H9 (cell line): ENCODE measurements at regions not wholly inside any gene's neighbourhood (a gene's known extent, or its start where the extent isn't known, plus 50 kb on each side); places are given as distances from the start of the nearest gene placed in this dataset.

Experiments
- DNase-seq: peaks from one replicate; pipeline ENCODE4 v3.0.0-alpha.2; 2017
- H2AFZ ChIP-seq: one replicate; pipeline ENCODE4 v1.6.1; 2013; ENCODE audit warnings: mild to moderate bottlenecking, low read length, control low read depth, moderate library complexity
- H2AK5ac ChIP-seq: 2 replicates; pipeline ENCODE4 v1.6.1; 2013; ENCODE audit warnings: low read length, control low read depth, mixed read lengths; ENCODE audit not compliant: insufficient read length
- H2BK120ac ChIP-seq: one replicate; pipeline ENCODE4 v1.6.1; 2013; ENCODE audit warnings: low read depth, mild to moderate bottlenecking, low read length, control low read depth, inconsistent platforms; ENCODE audit not compliant: poor library complexity, severe bottlenecking
- H2BK12ac ChIP-seq: 2 replicates; pipeline ENCODE4 v1.6.1; 2013; ENCODE audit warnings: low read length, control low read depth, mixed read lengths, low read depth; ENCODE audit not compliant: insufficient read length
- H2BK15ac ChIP-seq: 2 replicates; pipeline ENCODE4 v1.6.1; 2013; ENCODE audit warnings: low read depth, low read length, control low read depth
- H2BK20ac ChIP-seq: one replicate; pipeline ENCODE4 v1.6.1; 2013; ENCODE audit warnings: low read depth, mild to moderate bottlenecking, low read length, control low read depth, inconsistent platforms; ENCODE audit not compliant: poor library complexity, severe bottlenecking
- H2BK5ac ChIP-seq: 2 replicates; pipeline ENCODE4 v1.6.1; 2013; ENCODE audit warnings: low read length, control low read depth, mixed read lengths; ENCODE audit not compliant: insufficient read length
- H3K14ac ChIP-seq: 2 replicates; pipeline ENCODE4 v1.6.1; 2013; ENCODE audit warnings: low read length, control low read depth; ENCODE audit not compliant: insufficient read depth
- H3K18ac ChIP-seq: 2 replicates; pipeline ENCODE4 v1.6.1; 2013; ENCODE audit warnings: low read depth, mild to moderate bottlenecking, mixed read lengths, low read length, control low read depth; ENCODE audit not compliant: insufficient read length
- H3K23ac ChIP-seq: 2 replicates; pipeline ENCODE4 v1.6.1; 2013; ENCODE audit warnings: low read length, control low read depth, mixed read lengths, low read depth; ENCODE audit not compliant: insufficient read length
- H3K23me2 ChIP-seq: 2 replicates; pipeline ENCODE4 v1.6.1; 2013; ENCODE audit warnings: low read depth, mild to moderate bottlenecking, mixed read lengths, low read length, control low read depth; ENCODE audit not compliant: insufficient read length, poor library complexity, severe bottlenecking
- H3K27ac ChIP-seq: 2 replicates; pipeline ENCODE4 v1.5.1; 2013; ENCODE audit warnings: low read length, control low read depth, mixed read lengths, low read depth; ENCODE audit not compliant: insufficient read length
- H3K27me3 ChIP-seq: 2 replicates; pipeline ENCODE4 v1.6.1; 2013; ENCODE audit warnings: low read length, control low read depth, inconsistent platforms; ENCODE audit not compliant: insufficient read depth
- H3K4ac ChIP-seq: 2 replicates; pipeline ENCODE4 v1.6.1; 2013; ENCODE audit warnings: low read depth, mild to moderate bottlenecking, control low read depth, inconsistent platforms, low read length, moderate library complexity
- H3K4me1 ChIP-seq: 2 replicates; pipeline ENCODE4 v1.6.1; 2013; ENCODE audit warnings: low read length, control low read depth, inconsistent platforms; ENCODE audit not compliant: insufficient read depth
- H3K4me2 ChIP-seq: 2 replicates; pipeline ENCODE4 v1.6.1; 2013; ENCODE audit warnings: low read length, control low read depth, mixed read lengths; ENCODE audit not compliant: insufficient read length, insufficient read depth
- H3K56ac ChIP-seq: 2 replicates; pipeline ENCODE4 v1.6.1; 2013; ENCODE audit warnings: low read depth, mild to moderate bottlenecking, mixed read lengths, low read length, control low read depth; ENCODE audit not compliant: insufficient read length
- H3K79me1 ChIP-seq: 2 replicates; pipeline ENCODE4 v1.6.1; 2013; ENCODE audit warnings: low read depth, mild to moderate bottlenecking, moderate library complexity, low read length, control low read depth, inconsistent platforms; ENCODE audit not compliant: insufficient read depth, poor library complexity, severe bottlenecking
- H3K79me2 ChIP-seq: 2 replicates; pipeline ENCODE4 v1.6.1; 2013; ENCODE audit warnings: low read length, control low read depth, inconsistent platforms; ENCODE audit not compliant: insufficient read depth
- H3K9ac ChIP-seq: 2 replicates; pipeline ENCODE4 v1.6.1; 2013; ENCODE audit warnings: low read length, control low read depth, mixed read lengths; ENCODE audit not compliant: insufficient read length; ENCODE audit errors: extremely low read depth
- H3K9me3 ChIP-seq: one replicate; pipeline ENCODE4 v1.6.1; 2013; ENCODE audit warnings: low read depth, low read length, inconsistent platforms; ENCODE audit not compliant: control insufficient read depth
- H3T11ph ChIP-seq: one replicate; pipeline ENCODE4 v1.6.1; 2013; ENCODE audit warnings: mild to moderate bottlenecking, low read length, control low read depth, inconsistent platforms
- H4K20me1 ChIP-seq: one replicate; pipeline ENCODE4 v1.6.1; 2013; ENCODE audit not compliant: control insufficient read depth, insufficient read length, insufficient read depth
- H4K5ac ChIP-seq: 2 replicates; pipeline ENCODE4 v1.6.1; 2013; ENCODE audit warnings: low read depth, mild to moderate bottlenecking, mixed read lengths, low read length, control low read depth; ENCODE audit not compliant: insufficient read length
- H4K8ac ChIP-seq: replicated peaks from 2 replicates; pipeline ENCODE4 v1.6.1; 2013; ENCODE audit warnings: low read length, control low read depth, mixed read lengths, low read depth; ENCODE audit not compliant: insufficient read length
- H4K91ac ChIP-seq: 2 replicates; pipeline ENCODE4 v1.6.1; 2013; ENCODE audit warnings: low read depth, mild to moderate bottlenecking, moderate library complexity, mixed read lengths, low read length, control low read depth; ENCODE audit not compliant: insufficient read length
- H3K27ac Mint-ChIP-seq, 3 experiments: 2 replicates in 2 of 3; 3 replicates in 1 of 3; pipeline ENCODE4 v1.8.0; 2020 to 2021; ENCODE audit warnings: mixed read lengths in 3 of 3, mild to moderate bottlenecking in 1 of 3, moderate library complexity in 1 of 3
- H3K27me3 Mint-ChIP-seq: 2 replicates; pipeline ENCODE4 v1.8.0; 2021; ENCODE audit warnings: low read depth, mild to moderate bottlenecking, moderate library complexity, mixed read lengths
- H3K36me3 Mint-ChIP-seq, 3 experiments: 2 replicates in 2 of 3; 3 replicates in 1 of 3; pipeline ENCODE4 v1.8.0; 2020 to 2021; ENCODE audit warnings: low read depth in 3 of 3, mixed read lengths in 3 of 3; ENCODE audit not compliant: insufficient read depth in 1 of 3
- H3K4me1 Mint-ChIP-seq, 2 experiments: 2 replicates each; pipeline ENCODE4 v1.8.0; 2020; ENCODE audit warnings: mixed read lengths in 2 of 2
- H3K4me3 Mint-ChIP-seq, 2 experiments: 2 replicates in 1 of 2; 3 replicates in 1 of 2; pipeline ENCODE4 v1.8.0; 2020 to 2021; ENCODE audit warnings: mild to moderate bottlenecking in 2 of 2, mixed read lengths in 2 of 2, moderate library complexity in 1 of 2
- H3K9me3 Mint-ChIP-seq, 2 experiments: 2 replicates in 1 of 2; 3 replicates in 1 of 2; pipeline ENCODE4 v1.8.0; 2020; ENCODE audit warnings: mild to moderate bottlenecking in 2 of 2, mixed read lengths in 2 of 2, moderate library complexity in 1 of 2
- TF ChIP-seq, protein P1 (sequence below): fragments of 200-600 bp; sonication (generic); conservative IDR thresholded peaks from 3 replicates; pipeline ENCODE4 v1.8.0; 2021; ENCODE audit warnings: antibody characterized with exemption, mild to moderate bottlenecking

DNA sequence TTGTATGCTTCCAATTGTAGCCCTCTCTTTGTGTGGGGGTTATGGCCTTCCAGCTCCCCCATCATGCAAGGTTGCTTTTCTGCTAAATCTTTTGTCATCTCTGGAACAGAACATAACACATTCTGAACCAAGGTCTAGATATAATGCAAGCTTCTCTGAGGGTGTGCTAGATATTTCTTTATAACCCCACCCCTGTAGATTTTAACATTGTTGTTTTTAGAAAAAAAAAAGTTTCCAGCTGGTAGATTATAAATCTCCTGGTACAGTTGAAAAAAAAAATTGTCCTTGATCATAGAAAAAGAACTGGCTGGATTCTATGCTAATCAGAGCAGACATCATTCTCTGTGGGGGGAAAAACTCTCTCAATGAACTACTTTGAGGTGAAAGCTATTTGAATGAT, 363.3 kb downstream of the METTL15 start:
- no peak overlapping the region for H3K27ac Mint-ChIP-seq
- no peak overlapping the region for H3K4me2 ChIP-seq
- no peaks in the 10 kb centered on the region for H3K27me3 ChIP-seq
- H2BK5ac ChIP-seq = no peak overlapping the region
- H2AFZ ChIP-seq = no peak overlapping the region
- no peak overlapping the region for H3K9ac ChIP-seq
- H3T11ph ChIP-seq = no peak overlapping the region
- H3K56ac ChIP-seq = no peak overlapping the region
- no peak overlapping the region for H4K91ac ChIP-seq
- no peak overlapping the region for H2BK12ac ChIP-seq
- H4K8ac ChIP-seq = no peak overlapping the region
- H3K4me3 Mint-ChIP-seq = no peak overlapping the region
- H3K9me3 ChIP-seq = no peaks in the 10 kb centered on the region
- no peak overlapping the region for H2AK5ac ChIP-seq
- TF ChIP-seq, protein P1, sequence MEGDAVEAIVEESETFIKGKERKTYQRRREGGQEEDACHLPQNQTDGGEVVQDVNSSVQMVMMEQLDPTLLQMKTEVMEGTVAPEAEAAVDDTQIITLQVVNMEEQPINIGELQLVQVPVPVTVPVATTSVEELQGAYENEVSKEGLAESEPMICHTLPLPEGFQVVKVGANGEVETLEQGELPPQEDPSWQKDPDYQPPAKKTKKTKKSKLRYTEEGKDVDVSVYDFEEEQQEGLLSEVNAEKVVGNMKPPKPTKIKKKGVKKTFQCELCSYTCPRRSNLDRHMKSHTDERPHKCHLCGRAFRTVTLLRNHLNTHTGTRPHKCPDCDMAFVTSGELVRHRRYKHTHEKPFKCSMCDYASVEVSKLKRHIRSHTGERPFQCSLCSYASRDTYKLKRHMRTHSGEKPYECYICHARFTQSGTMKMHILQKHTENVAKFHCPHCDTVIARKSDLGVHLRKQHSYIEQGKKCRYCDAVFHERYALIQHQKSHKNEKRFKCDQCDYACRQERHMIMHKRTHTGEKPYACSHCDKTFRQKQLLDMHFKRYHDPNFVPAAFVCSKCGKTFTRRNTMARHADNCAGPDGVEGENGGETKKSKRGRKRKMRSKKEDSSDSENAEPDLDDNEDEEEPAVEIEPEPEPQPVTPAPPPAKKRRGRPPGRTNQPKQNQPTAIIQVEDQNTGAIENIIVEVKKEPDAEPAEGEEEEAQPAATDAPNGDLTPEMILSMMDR = no peak
- no peaks in the 10 kb centered on the region for H3K23me2 ChIP-seq
- no peak overlapping the region for H3K23ac ChIP-seq
- no peak overlapping the region for H2BK120ac ChIP-seq
- H3K4me1 ChIP-seq = peaks cover 2% of the 10 kb centered on the region; the same call in 1 of the 2 replicates
- H4K5ac ChIP-seq = no peak overlapping the region
- no peak overlapping the region for H3K14ac ChIP-seq
- H3K27me3 Mint-ChIP-seq = no peaks in the 10 kb centered on the region
- H2BK15ac ChIP-seq = no peak overlapping the region
- H2BK20ac ChIP-seq = no peak overlapping the region
- no peaks in the 10 kb centered on the region for H4K20me1 ChIP-seq
- H3K27ac ChIP-seq = no peak overlapping the region
- H3K79me1 ChIP-seq = no peaks in the 10 kb centered on the region
- H3K4me1 Mint-ChIP-seq = peaks cover 6 to 10% of the 10 kb centered on the region in 2 experiments
- DNase-seq = no peak
- H3K18ac ChIP-seq = no peak overlapping the region
- no peaks in the 10 kb centered on the region for H3K36me3 Mint-ChIP-seq
- no peaks in the 10 kb centered on the region for H3K9me3 Mint-ChIP-seq
- H3K79me2 ChIP-seq = no peaks in the 10 kb centered on the region
- no peak overlapping the region for H3K4ac ChIP-seq
